Osteoblast (primary cell): ENCODE measurements at regions not wholly inside any gene's neighbourhood (a gene's known extent, or its start where the extent isn't known, plus 50 kb on each side); places are given as distances from the start of the nearest gene placed in this dataset.
"Not testable (repeated sequence)": the region's sequence is repeated elsewhere in the genome, so short reads cannot be mapped to it uniquely, and the experiment has no call there.

Experiments used
- DNase-seq: peaks from one replicate; pipeline ENCODE4 v3.0.0; 2011; ENCODE audit warnings: low spot score, mixed read lengths; ENCODE audit not compliant: insufficient read length; ENCODE audit errors: missing footprints
- H2AFZ ChIP-seq: 2 replicates; pipeline ENCODE4 v1.6.0; 2011; ENCODE audit warnings: mild to moderate bottlenecking, low read length
- H3K27ac ChIP-seq: 2 replicates; pipeline ENCODE4 v1.5.1; 2011; ENCODE audit warnings: mild to moderate bottlenecking, low read depth, low read length, moderate library complexity
- H3K27me3 ChIP-seq: 2 replicates; pipeline ENCODE4 v1.6.0; 2012; ENCODE audit warnings: mild to moderate bottlenecking, control low read depth, inconsistent platforms, low read length, moderate library complexity; ENCODE audit not compliant: insufficient read depth
- H3K36me3 ChIP-seq: 2 replicates; pipeline ENCODE4 v1.5.1; 2011; ENCODE audit warnings: mild to moderate bottlenecking, low read length, control low read depth, moderate library complexity; ENCODE audit not compliant: insufficient read depth
- H3K4me1 ChIP-seq: 2 replicates; pipeline ENCODE4 v1.5.1; 2011; ENCODE audit warnings: mild to moderate bottlenecking, low read length, control low read depth, moderate library complexity; ENCODE audit not compliant: insufficient read depth
- H3K4me2 ChIP-seq: 2 replicates; pipeline ENCODE4 v1.6.0; 2011; ENCODE audit warnings: mild to moderate bottlenecking, low read length; ENCODE audit not compliant: insufficient read depth
- H3K4me3 ChIP-seq: fragments of 200-600 bp; sonication (generic); 3 replicates; pipeline ENCODE4 v1.5.1; 2012; ENCODE audit warnings: mild to moderate bottlenecking, low read length, inconsistent platforms; ENCODE audit not compliant: insufficient read depth
- H3K79me2 ChIP-seq: 2 replicates; pipeline ENCODE4 v1.6.0; 2012; ENCODE audit warnings: mild to moderate bottlenecking, low read length, control low read depth, inconsistent platforms; ENCODE audit not compliant: insufficient read depth
- H3K9me3 ChIP-seq: 2 replicates; pipeline ENCODE4 v1.5.1; 2011; ENCODE audit warnings: low read depth, low read length, control low read depth
- H4K20me1 ChIP-seq: 2 replicates; pipeline ENCODE4 v1.6.0; 2012; ENCODE audit warnings: mild to moderate bottlenecking, low read length, control low read depth; ENCODE audit not compliant: insufficient read depth
- CTCF ChIP-seq: IDR thresholded peaks from 2 replicates; pipeline ENCODE4 v1.5.1; 2011; ENCODE audit warnings: mild to moderate bottlenecking, low read depth, low read length, moderate library complexity; ENCODE audit errors: extremely low read depth

- no peaks in the 10 kb centered on the region for H3K79me2 ChIP-seq
- no peaks in the 10 kb centered on the region for H3K9me3 ChIP-seq
- no peaks in the 10 kb centered on the region for H4K20me1 ChIP-seq
- H3K27ac ChIP-seq, result no peak overlapping the region
- H3K4me2 ChIP-seq, result no peak overlapping the region
- H2AFZ ChIP-seq, result no peak overlapping the region
- H3K27me3 ChIP-seq, result no peaks in the 10 kb centered on the region
- no peaks in the 10 kb centered on the region for H3K36me3 ChIP-seq
- peaks cover 12% of the 10 kb centered on the region for H3K4me1 ChIP-seq
- no peak for DNase-seq
- TF ChIP-seq CTCF, result no peak
- H3K4me3 ChIP-seq, result no peak overlapping the region
Observed at GRCh38 chr14:30020271-30020670, 92.6 kb upstream of the PRKD1 start.

GRCh38 chr14:30020687-30021086 lies 93.0 kb upstream of the PRKD1 start:
- H3K4me1 ChIP-seq, result peaks cover 10% of the 10 kb centered on the region
- no peak for DNase-seq
- H3K79me2 ChIP-seq, result no peaks in the 10 kb centered on the region
- no peak overlapping the region for H3K4me2 ChIP-seq
- no peaks in the 10 kb centered on the region for H3K36me3 ChIP-seq
- no peaks in the 10 kb centered on the region for H3K27me3 ChIP-seq
- H2AFZ ChIP-seq, result no peak overlapping the region
- TF ChIP-seq CTCF, result no peak
- no peak overlapping the region for H3K27ac ChIP-seq
- no peaks in the 10 kb centered on the region for H3K9me3 ChIP-seq
- H4K20me1 ChIP-seq, result no peaks in the 10 kb centered on the region
- H3K4me3 ChIP-seq, result no peak overlapping the region

- not testable (repeated sequence) for H3K4me2 ChIP-seq, H3K27me3 ChIP-seq, DNase-seq, H4K20me1 ChIP-seq, H3K36me3 ChIP-seq, H3K79me2 ChIP-seq, H2AFZ ChIP-seq, H3K4me3 ChIP-seq, H3K27ac ChIP-seq, H3K4me1 ChIP-seq, H3K9me3 ChIP-seq
Observed at GRCh38 chr14:30023350-30023749, 95.7 kb upstream of the PRKD1 start.

- H2AFZ ChIP-seq, result no peak overlapping the region
- TF ChIP-seq CTCF, result no peak
- H3K4me2 ChIP-seq, result no peak overlapping the region
Observed at GRCh38 chr14:30034152-30034551, 106.5 kb upstream of the PRKD1 start.

More at GRCh38 chr14:30034152-30034551, 106.5 kb upstream of the PRKD1 start:
- H3K27ac ChIP-seq, result no peak overlapping the region
- H3K27me3 ChIP-seq, result no peaks in the 10 kb centered on the region
- no peak for DNase-seq
- no peaks in the 10 kb centered on the region for H3K9me3 ChIP-seq
- H3K79me2 ChIP-seq, result no peaks in the 10 kb centered on the region
- H3K4me1 ChIP-seq, result peaks cover 10% of the 10 kb centered on the region
- no peaks in the 10 kb centered on the region for H4K20me1 ChIP-seq
- H3K36me3 ChIP-seq, result no peaks in the 10 kb centered on the region
- no peak overlapping the region for H3K4me3 ChIP-seq
